Smooth muscle cell (in vitro differentiated cells): ENCODE measurements at regions not wholly inside any gene's neighbourhood (a gene's known extent, or its start where the extent isn't known, plus 50 kb on each side); places are given as distances from the start of the nearest gene placed in this dataset.

ENCODE experiments used
- DNase-seq: peaks from one replicate; lab custom pipeline; 2025; ENCODE audit not compliant: unreplicated experiment; lab: John Stamatoyannopoulos, UW
- H2AFZ ChIP-seq: fragments of 200-600 bp; sonication (generic); 2 replicates; pipeline ENCODE4 v1.6.0; 2016; ENCODE audit warnings: antibody characterized with exemption, low read depth, mild to moderate bottlenecking
- H3F3A ChIP-seq: fragments of 200-600 bp; sonication (generic); 2 replicates; pipeline ENCODE4 v1.6.0; 2017; ENCODE audit warnings: antibody characterized with exemption, low read depth
- H3K27ac ChIP-seq: fragments of 200-600 bp; sonication (generic); 2 replicates; pipeline ENCODE4 v1.5.1; 2016; ENCODE audit warnings: low read depth, mild to moderate bottlenecking
- H3K27me3 ChIP-seq: fragments of 200-600 bp; sonication (generic); 2 replicates; pipeline ENCODE4 v1.6.1; 2016; ENCODE audit warnings: low read depth, mild to moderate bottlenecking
- H3K36me3 ChIP-seq: fragments of 200-600 bp; sonication (generic); 2 replicates; pipeline ENCODE4 v1.5.1; 2016; ENCODE audit warnings: low read depth
- H3K4me1 ChIP-seq: fragments of 200-600 bp; sonication (generic); 2 replicates; pipeline ENCODE4 v1.5.1; 2016; ENCODE audit warnings: low read depth
- H3K4me2 ChIP-seq: fragments of 200-600 bp; sonication (generic); 2 replicates; pipeline ENCODE4 v1.6.0; 2016; ENCODE audit warnings: mild to moderate bottlenecking
- H3K4me3 ChIP-seq: fragments of 200-600 bp; sonication (generic); 2 replicates; pipeline ENCODE4 v1.5.1; 2016; ENCODE audit warnings: mild to moderate bottlenecking
- H3K79me2 ChIP-seq: fragments of 200-600 bp; sonication (generic); 2 replicates; pipeline ENCODE4 v1.6.0; 2016; ENCODE audit warnings: low read depth, mild to moderate bottlenecking
- H3K9ac ChIP-seq: fragments of 200-600 bp; sonication (generic); 2 replicates; pipeline ENCODE4 v1.6.0; 2016; ENCODE audit warnings: low read depth
- H3K9me3 ChIP-seq: fragments of 200-600 bp; sonication (generic); replicated peaks from 2 replicates; pipeline ENCODE4 v1.5.1; 2016; ENCODE audit warnings: low read depth
- H4K20me1 ChIP-seq: fragments of 200-600 bp; sonication (generic); 2 replicates; pipeline ENCODE4 v1.6.0; 2016; ENCODE audit warnings: low read depth
- WGBS: methylation state at CpG from one replicate; pipeline ENCODE4 v1.1.7; 2016; ENCODE audit warnings: low lambda C conversion rate; 5-methylcytosine and 5-hydroxymethylcytosine counted together
- TF ChIP-seq, protein P1 (sequence below): fragments of 200-600 bp; sonication (generic); IDR thresholded peaks from 2 replicates; pipeline ENCODE4 v1.5.1; 2017; ENCODE audit warnings: borderline replicate concordance, mild to moderate bottlenecking, antibody characterized with exemption; ENCODE audit not compliant: insufficient read depth, poor library complexity, severe bottlenecking

- no peak overlapping the region for H2AFZ ChIP-seq
- H3F3A ChIP-seq, result no peaks in the 10 kb centered on the region
- no peaks in the 10 kb centered on the region for H3K9me3 ChIP-seq
- H4K20me1 ChIP-seq, result no peaks in the 10 kb centered on the region
- no peaks in the 10 kb centered on the region for H3K4me1 ChIP-seq
- no peaks in the 10 kb centered on the region for H3K36me3 ChIP-seq
- WGBS, result 100% methylated on average over 1 of the region's 1 CpG
- no peak for DNase-seq
- no peaks in the 10 kb centered on the region for H3K79me2 ChIP-seq
- no peak overlapping the region for H3K4me3 ChIP-seq
- TF ChIP-seq, protein P1, sequence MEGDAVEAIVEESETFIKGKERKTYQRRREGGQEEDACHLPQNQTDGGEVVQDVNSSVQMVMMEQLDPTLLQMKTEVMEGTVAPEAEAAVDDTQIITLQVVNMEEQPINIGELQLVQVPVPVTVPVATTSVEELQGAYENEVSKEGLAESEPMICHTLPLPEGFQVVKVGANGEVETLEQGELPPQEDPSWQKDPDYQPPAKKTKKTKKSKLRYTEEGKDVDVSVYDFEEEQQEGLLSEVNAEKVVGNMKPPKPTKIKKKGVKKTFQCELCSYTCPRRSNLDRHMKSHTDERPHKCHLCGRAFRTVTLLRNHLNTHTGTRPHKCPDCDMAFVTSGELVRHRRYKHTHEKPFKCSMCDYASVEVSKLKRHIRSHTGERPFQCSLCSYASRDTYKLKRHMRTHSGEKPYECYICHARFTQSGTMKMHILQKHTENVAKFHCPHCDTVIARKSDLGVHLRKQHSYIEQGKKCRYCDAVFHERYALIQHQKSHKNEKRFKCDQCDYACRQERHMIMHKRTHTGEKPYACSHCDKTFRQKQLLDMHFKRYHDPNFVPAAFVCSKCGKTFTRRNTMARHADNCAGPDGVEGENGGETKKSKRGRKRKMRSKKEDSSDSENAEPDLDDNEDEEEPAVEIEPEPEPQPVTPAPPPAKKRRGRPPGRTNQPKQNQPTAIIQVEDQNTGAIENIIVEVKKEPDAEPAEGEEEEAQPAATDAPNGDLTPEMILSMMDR, result no peak
- no peak overlapping the region for H3K27ac ChIP-seq
- H3K9ac ChIP-seq, result no peak overlapping the region
- H3K4me2 ChIP-seq, result no peak overlapping the region
- H3K27me3 ChIP-seq, result no peaks in the 10 kb centered on the region
These were observed 1333.7 kb upstream of the TMEFF2 start for GRCh38 chr2:193528458-193528857.

DNA sequence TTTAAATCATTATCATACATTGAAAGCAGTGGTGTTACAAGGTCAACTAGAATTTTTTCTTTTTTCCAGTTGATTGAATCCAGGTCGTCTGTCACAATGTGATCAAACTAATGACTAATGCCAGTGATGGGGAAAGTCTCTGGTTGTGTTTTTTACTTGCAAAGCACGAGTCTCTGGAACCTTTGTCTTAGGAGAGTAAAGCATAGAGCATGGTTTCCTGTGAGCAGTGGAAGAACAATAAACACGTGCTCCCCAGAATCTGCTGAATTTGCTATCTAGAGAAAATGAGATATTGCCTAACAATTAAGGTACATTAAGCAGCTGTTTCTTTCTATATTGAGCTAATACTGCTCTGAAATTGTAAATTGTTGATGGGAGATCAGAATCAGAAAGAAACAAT lies 1332.4 kb upstream of the TMEFF2 start:
- no peaks in the 10 kb centered on the region for H3F3A ChIP-seq
- no peaks in the 10 kb centered on the region for H3K36me3 ChIP-seq
- H3K27me3 ChIP-seq, result no peaks in the 10 kb centered on the region
- H3K27ac ChIP-seq, result no peak overlapping the region
- no peak overlapping the region for H3K4me2 ChIP-seq
- H2AFZ ChIP-seq, result no peak overlapping the region
- H3K4me1 ChIP-seq, result no peaks in the 10 kb centered on the region
- 62% methylated on average over 3 of the region's 3 CpGs for WGBS
- no peak overlapping the region for H3K4me3 ChIP-seq
- TF ChIP-seq, protein P1, result no peak
- H3K9me3 ChIP-seq, result no peaks in the 10 kb centered on the region
- H3K79me2 ChIP-seq, result no peaks in the 10 kb centered on the region
- no peaks in the 10 kb centered on the region for H4K20me1 ChIP-seq
- no peak for DNase-seq
- H3K9ac ChIP-seq, result no peak overlapping the region

DNA sequence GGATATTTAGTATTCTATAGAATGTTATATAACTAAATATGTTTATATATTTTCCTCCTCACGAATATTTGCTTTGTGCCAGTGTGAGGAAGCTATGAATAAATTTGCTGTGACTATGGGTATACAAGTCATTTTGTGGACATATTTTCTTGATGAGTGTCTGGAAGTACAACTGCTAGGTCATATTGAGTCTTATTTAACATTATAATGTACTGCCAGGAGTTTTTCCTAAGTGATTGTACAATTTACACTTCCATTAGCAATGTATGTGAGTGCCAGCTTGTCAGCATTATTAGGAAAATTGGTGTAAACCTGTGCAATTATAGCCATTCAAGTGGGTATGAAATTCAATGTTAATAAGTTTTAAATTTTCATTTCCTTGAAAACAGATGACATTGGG lies 1328.9 kb upstream of the TMEFF2 start:
- Histone ChIP-seq H3F3A (no peaks in the 10 kb centered on the region), H3K27me3 (no peaks in the 10 kb centered on the region), H3K4me3 (no peak overlapping the region), H3K9me3 (no peaks in the 10 kb centered on the region), H3K36me3 (no peaks in the 10 kb centered on the region), H3K4me2 (no peak overlapping the region), H3K4me1 (no peaks in the 10 kb centered on the region), H2AFZ (no peak overlapping the region), H3K27ac (no peak overlapping the region), H3K79me2 (no peaks in the 10 kb centered on the region), H3K9ac (no peak overlapping the region), H4K20me1 (no peaks in the 10 kb centered on the region)
- 91% methylated on average over 1 of the region's 1 CpG for WGBS
- TF ChIP-seq, protein P1, result no peak
- DNase-seq, result no peak

- DNase-seq, result no peak
- no peaks in the 10 kb centered on the region for H3K79me2 ChIP-seq
- no peaks in the 10 kb centered on the region for H4K20me1 ChIP-seq
- WGBS, result 96% methylated on average over 2 of the region's 2 CpGs
- H3F3A ChIP-seq, result no peaks in the 10 kb centered on the region
- no peak overlapping the region for H2AFZ ChIP-seq
- H3K4me3 ChIP-seq, result no peak overlapping the region
- H3K27me3 ChIP-seq, result no peaks in the 10 kb centered on the region
- no peak overlapping the region for H3K9ac ChIP-seq
- TF ChIP-seq, protein P1, result no peak
- no peaks in the 10 kb centered on the region for H3K4me1 ChIP-seq
- no peaks in the 10 kb centered on the region for H3K9me3 ChIP-seq
- H3K27ac ChIP-seq, result no peak overlapping the region
- H3K4me2 ChIP-seq, result no peak overlapping the region
- H3K36me3 ChIP-seq, result no peaks in the 10 kb centered on the region
These were observed 1326.8 kb upstream of the TMEFF2 start for GRCh38 chr2:193521523-193521922.
